ENCODE measurements at regions not wholly inside any gene's neighbourhood (a gene's known extent, or its start where the extent isn't known, plus 50 kb on each side); places are given as distances from the start of the nearest gene placed in this dataset.

- TF ChIP-seq CTCF (conservative IDR thresholded peaks at IDR 0.05; ENCODE audit: low read length) = no peak
- no peak for TF ChIP-seq EZH2phosphoT487 (IDR thresholded peaks at IDR 0.05; ENCODE audit: borderline replicate concordance, low read depth, low read length)
Measured at GRCh38 chr3:64318001-64318400, 92.7 kb upstream of the PRICKLE2 start.
